ENCODE measurements at regions not wholly inside any gene's neighbourhood (a gene's known extent, or its start where the extent isn't known, plus 50 kb on each side); places are given as distances from the start of the nearest gene placed in this dataset.
"Not testable (repeated sequence)": the region's sequence is repeated elsewhere in the genome, so short reads cannot be mapped to it uniquely, and the experiment has no call there.

- no peak overlapping the region for H3K27ac ChIP-seq
- DNase-seq (ENCODE audit: low read depth, low spot score) = no peak
Observed at GRCh38 chr12:125797421-125798175, 732.4 kb downstream of the AACS start.

GRCh38 chr12:125804660-125805059, 739.4 kb downstream of the AACS start:
- H3K27ac ChIP-seq = no peak overlapping the region
- no peak for DNase-seq (ENCODE audit: low read depth, low spot score)

GRCh38 chr12:125824276-125824675, 759.0 kb downstream of the AACS start:
- no peak for DNase-seq (ENCODE audit: low read depth, low spot score)
- H3K27ac ChIP-seq = no peak overlapping the region

- H3K27ac ChIP-seq = no peak overlapping the region
- DNase-seq (ENCODE audit: low read depth, low spot score) = no peak
Observed at GRCh38 chr12:125835852-125836251, 770.6 kb downstream of the AACS start.

- H3K27ac ChIP-seq = no peak overlapping the region
- no peak for DNase-seq (ENCODE audit: low read depth, low spot score)
Observed at GRCh38 chr12:125836647-125837046, 771.4 kb downstream of the AACS start.

- H3K27ac ChIP-seq = no peak overlapping the region
- no peak for DNase-seq (ENCODE audit: low read depth, low spot score)
Observed at GRCh38 chr12:125841332-125841731, 776.1 kb downstream of the AACS start.

- DNase-seq (ENCODE audit: low read depth, low spot score) = no peak
- H3K27ac ChIP-seq = no peak overlapping the region
Observed at GRCh38 chr12:125852116-125852515, 786.9 kb downstream of the AACS start.

- no peak overlapping the region for H3K27ac ChIP-seq
Observed at GRCh38 chr12:125852679-125853078, 787.4 kb downstream of the AACS start.

GRCh38 chr12:125853670-125854069, 788.4 kb downstream of the AACS start:
- DNase-seq (ENCODE audit: low read depth, low spot score) = no peak
- no peak overlapping the region for H3K27ac ChIP-seq

More at GRCh38 chr12:125852679-125853078, 787.4 kb downstream of the AACS start:
- DNase-seq (ENCODE audit: low read depth, low spot score) = no peak

- no peak overlapping the region for H3K27ac ChIP-seq
- no peak for DNase-seq (ENCODE audit: low read depth, low spot score)
Observed at GRCh38 chr12:125856366-125856765, 791.1 kb downstream of the AACS start.

GRCh38 chr12:125856896-125857295, 791.7 kb downstream of the AACS start:
- no peak overlapping the region for H3K27ac ChIP-seq

GRCh38 chr12:125860672-125861288, 795.5 kb downstream of the AACS start:
- H3K27ac ChIP-seq = no peak overlapping the region
- no peak for DNase-seq (ENCODE audit: low read depth, low spot score)

More at GRCh38 chr12:125856896-125857295, 791.7 kb downstream of the AACS start:
- DNase-seq (ENCODE audit: low read depth, low spot score) = no peak

GRCh38 chr12:125861299-125862281, 796.4 kb downstream of the AACS start:
- H3K27ac ChIP-seq = no peak overlapping the region
- no peak for DNase-seq (ENCODE audit: low read depth, low spot score)

- H3K27ac ChIP-seq; DNase-seq (ENCODE audit: low read depth, low spot score): not testable (repeated sequence)
Observed at GRCh38 chr12:125865236-125865635, 800.0 kb downstream of the AACS start.

GRCh38 chr12:125871811-125872594, 806.8 kb downstream of the AACS start:
- H3K27ac ChIP-seq = no peak overlapping the region
- DNase-seq (ENCODE audit: low read depth, low spot score) = no peak

- H3K27ac ChIP-seq = no peak overlapping the region
- DNase-seq (ENCODE audit: low read depth, low spot score) = no peak
Observed at GRCh38 chr12:125873016-125873415, 807.8 kb downstream of the AACS start.

GRCh38 chr12:125878483-125878882, 813.2 kb downstream of the AACS start:
- no peak for DNase-seq (ENCODE audit: low read depth, low spot score)

GRCh38 chr12:125882141-125882540, 816.9 kb downstream of the AACS start:
- DNase-seq (ENCODE audit: low read depth, low spot score) = no peak
- H3K27ac ChIP-seq = no peak overlapping the region

More at GRCh38 chr12:125878483-125878882, 813.2 kb downstream of the AACS start:
- H3K27ac ChIP-seq = no peak overlapping the region

GRCh38 chr12:125888921-125889320, 823.7 kb downstream of the AACS start:
- H3K27ac ChIP-seq = no peak overlapping the region
- DNase-seq (ENCODE audit: low read depth, low spot score) = no peak

- H3K27ac ChIP-seq = no peak overlapping the region
- no peak for DNase-seq (ENCODE audit: low read depth, low spot score)
Observed at GRCh38 chr12:125889742-125890141, 824.5 kb downstream of the AACS start.
